HS-27A (cell line): ENCODE measurements at regions not wholly inside any gene's neighbourhood (a gene's known extent, or its start where the extent isn't known, plus 50 kb on each side); places are given as distances from the start of the nearest gene placed in this dataset.

ENCODE experiments used
- DNase-seq: peaks from one replicate; pipeline ENCODE4 v3.0.0-alpha.2; 2012; ENCODE audit warnings: low read depth, missing footprints

DNA sequence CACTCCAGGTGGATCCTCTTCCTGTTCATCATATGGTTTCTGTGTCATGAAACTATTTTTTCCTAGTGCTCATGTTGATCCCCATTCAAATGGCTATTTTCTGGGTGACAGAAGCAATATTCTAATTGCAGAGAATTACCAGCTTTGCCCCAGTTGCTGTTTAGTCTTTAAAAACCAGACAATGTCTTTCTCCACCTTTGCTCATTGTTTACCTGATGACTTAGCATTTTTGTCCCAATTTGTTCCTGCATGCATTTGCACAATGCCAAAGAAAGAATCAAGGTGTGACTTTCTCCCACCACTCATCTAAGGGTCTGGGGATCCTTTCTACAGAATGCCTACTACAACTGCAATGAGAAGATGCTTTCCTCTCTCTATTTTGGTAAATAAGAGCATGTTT is 439.9 kb upstream of the MAF start:
- DNase-seq: no peak

DNA sequence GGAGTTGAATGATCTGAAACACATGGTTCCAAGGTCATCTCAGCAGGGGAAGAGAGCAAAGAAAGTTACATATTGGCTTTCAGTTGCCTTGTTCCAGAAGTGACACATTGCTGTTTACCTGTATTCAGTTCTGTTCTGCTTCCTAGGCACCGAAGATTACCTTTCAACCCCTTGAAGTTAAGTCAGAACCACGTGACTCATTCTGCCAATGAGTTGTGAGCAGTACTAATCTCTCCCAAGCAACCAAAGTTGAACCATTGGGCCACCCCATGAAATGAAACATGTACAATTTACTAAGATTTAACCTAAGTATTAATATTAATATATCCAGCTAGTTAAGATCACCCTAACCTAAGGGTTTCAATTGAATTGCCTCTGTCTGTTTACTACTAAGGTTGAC is 439.2 kb upstream of the MAF start:
- DNase-seq: no peak

DNA sequence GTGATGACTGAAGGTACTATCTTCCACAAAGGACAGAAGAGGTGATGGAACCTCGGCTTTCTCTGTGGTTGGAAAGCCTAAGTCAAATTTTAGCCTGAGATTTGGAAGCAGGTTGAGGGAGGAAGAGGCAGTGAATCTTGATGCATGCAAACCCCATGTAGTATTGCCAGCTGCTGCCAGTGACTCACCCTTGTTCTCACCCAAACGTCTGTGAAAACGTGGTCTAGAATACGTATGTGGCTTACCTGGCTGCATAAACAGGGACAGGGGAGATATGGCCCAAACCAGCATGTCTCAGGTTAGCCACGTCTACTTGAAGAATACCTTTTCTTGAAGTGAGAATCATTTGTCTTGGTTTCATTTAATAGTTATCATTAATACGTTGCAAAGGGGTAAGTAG is 438.0 kb upstream of the MAF start:
- no peak for DNase-seq

DNA sequence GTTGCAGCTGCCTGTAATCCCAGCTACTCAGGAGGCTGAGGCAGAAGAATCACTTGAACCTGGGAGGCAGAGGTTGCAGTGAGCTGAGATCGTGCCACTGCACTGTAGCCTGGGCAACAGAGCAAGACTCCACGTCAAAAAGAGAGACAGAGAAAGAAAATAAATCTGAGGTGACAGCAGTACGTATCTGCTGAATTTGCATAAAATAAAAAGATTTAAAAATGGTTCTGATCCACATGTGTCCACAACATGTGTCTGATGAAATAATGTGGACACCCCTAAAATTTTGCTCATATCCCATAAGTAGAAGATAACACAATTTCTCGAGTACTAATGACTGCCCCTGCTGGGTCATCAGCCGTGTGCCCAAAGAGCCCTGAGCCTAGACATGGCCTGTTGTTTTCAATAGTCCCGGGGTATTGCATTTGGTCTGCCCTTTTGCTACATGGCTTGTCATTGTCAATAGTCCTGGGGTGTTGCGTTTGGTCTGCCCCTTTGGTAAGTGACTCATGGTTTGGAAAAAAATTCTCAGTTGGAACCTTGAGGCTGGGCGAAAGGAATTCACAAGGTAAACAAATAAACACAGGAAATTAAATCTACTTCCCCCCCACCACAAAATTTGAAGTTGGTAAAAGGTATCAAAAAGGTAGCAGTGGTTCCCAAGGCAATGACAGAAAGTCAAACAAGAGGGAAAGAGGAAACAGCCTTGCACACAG is 434.6 kb upstream of the MAF start:
- no peak for DNase-seq

DNA sequence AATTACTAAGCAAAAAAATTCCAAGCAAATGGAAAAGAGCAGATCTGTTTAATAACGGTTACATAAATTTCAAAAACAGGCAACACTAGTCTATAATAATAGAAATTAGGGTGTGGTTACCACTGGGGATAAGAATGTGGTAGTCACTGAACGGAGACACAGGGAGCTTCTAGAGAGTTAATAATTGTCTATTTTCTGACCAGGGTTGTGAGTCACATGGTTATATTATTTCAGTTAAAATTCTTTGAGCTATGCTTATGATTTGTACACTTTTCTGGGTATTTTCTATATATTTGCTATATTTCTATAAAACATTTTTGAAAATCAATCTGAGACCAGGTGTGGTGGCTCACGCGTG is 433.9 kb upstream of the MAF start:
- no peak for DNase-seq

DNA sequence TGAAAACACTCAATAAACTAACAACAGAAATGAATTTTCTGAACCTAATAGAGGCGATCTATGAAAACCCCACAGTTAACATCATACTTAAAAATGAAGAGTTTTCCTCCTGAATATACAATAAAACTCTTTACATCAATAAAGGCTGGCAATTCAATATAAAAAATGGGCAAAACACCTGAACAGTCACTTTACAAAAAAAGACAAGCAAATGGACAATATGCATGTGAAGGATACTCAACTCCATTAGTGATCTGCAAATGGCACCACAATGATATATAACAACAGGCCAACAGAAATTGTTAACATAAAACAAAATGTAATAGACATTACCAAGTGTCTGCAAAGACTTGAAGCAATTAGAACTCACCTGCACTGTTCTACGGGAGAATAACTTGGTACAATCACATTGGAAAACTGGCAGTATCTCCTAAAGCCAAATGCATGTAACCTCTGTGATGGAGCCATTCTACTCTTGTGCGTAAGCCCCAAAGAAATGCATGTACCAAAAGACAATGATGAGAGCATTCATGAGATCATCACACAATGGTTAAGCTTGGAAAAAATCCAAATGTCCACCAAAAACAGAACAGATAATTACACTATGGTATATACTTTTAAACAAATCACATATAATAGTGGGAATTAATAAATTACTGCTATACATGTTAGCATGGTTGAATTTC is 433.4 kb upstream of the MAF start:
- no peak for DNase-seq

DNA sequence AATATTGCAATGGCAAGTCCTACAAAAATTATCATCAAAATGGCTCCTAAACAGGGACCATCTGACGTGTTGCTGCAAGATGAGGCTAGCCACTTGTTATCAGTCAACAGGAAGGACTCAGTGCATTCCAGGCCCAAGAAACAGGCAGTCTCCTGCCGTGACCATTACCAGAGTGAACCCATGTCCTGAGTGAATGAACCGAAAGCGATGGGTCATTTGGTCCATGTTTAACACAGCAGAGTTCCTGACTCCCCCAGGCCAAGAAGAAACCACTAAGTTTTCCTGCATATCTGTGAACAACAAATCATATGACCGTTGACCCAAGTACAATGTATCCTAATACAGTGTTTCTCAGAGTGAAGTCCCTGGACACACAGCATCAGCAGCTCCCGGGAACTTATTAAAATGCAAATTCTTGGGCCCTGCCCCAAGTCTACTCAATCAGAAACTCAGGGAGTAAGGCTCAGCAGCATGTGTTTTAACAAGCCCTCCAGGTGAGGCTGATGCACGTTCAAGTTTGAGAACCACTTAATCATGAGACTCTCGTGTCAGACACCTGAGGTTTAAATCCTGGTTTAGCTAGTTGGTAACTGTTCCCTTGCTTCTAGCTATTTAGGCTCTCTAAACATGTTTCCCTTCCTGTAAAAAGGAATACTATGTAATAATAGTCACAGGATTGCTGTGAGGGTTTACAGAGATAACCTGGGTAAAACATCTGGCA is 429.4 kb upstream of the MAF start:
- DNase-seq: no peak

DNA sequence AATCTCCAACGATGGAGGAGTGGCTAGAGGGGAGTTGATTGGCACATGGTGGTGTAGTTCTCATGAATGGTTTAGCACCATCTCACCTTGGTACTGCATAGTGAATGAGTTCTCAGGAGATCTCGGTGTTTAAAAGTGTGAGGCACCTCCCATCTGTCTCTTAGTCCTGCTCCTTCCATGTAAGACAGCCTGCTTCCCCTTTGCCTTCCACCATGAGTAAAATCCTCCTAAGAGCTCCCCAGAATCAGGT is 428.8 kb upstream of the MAF start:
- DNase-seq: no peak

DNA sequence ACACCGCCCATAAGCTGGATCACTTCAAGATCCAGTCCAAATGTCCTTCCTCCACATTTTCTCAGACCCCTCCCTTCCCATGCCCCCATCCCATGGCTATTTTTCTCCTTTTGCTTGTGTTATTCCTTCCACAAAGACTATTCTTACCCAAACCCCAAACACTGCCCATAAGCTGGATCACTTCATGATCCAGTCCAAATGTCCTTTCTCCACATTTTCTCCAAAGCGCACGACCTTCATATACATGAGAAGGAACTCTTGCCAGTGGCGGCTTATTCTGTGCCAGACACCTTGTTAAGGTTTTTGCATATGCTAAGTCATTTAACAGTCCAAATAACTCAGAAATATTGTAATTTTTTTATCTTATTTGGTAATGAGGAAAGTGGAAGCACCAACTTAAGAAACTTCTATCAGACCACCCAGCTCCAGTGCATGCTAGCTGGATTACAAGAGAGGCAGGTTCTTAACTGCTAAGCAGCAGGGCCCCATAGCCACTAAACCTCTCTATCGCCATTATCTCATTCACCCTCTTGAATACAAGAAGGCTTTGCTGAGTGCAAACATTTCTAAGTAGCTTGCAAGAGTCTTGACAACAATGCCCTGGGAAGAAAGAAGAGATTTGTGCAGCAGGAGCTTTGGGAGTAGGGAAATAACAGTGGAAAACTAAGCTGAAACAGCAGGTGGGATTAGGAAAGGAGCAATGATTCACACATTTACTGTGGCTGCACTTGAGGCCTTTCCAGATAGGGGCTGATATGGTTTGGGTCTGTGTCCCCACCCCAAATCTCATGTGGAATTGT is 428.2 kb upstream of the MAF start:
- DNase-seq: no peak

DNA sequence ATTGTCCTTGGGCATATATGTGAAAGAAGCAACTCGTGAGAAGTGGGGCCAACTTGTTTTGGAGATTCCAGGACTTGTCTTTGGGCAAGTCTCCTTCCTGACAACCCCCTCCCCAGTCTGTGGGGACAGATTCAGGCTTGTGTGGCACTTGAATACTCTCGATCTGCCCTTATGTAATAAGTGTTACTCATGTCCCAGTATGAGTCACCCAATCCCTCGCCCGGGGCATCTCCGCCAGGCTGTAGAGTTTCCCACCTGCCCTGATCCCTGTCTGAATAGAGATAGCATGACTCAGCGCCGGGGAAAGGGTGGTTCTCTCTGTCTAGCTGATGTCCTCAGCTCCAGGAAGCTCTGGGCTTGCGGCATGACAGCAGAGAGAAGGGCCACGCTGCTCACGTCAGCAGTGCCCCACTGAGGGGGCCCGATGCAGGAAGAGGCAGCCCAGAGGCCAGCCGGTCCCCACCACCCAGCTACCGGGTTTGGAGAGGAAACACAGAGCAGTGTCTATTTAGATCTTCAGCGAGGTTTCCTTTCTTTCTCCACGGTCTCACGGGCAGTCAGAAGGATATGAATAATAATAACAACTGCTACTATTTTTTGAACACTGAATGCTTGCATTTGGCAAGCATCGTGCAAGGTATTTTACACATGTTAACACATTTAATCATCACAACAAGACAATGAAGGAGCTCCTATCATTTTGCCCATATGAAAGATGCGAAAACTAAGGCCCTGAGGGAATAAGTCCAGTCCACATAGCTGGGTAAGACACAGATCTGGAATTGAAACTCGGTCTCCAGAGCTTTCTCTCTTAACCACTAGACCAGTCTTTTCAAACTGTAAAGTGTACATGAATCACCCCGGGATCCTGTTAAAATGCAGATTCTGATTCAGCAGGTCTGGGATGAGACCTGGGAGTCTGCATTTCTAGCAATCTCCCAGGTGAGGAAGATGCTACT is 426.7 kb upstream of the MAF start:
- peak; percentile 72 for DNase-seq

DNA sequence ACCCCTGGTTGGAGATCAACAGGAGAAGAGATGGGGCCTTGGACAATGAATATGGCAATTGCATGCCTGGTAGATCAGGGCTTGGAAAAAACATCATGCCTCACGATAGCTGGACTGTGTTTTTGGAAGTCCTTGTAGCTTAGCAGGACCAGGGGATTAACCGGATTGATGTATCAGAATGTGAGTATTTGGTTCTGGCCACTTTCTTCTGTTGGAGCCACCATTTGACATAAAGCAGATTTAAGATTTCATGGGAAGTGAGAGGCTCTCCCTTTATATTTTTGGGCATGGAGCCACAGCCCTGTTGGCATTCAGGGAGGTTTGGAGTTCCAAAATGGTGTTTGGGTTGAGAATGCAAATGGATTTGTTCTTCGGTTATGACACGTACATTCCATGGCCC is 424.7 kb upstream of the MAF start:
- no peak for DNase-seq

DNA sequence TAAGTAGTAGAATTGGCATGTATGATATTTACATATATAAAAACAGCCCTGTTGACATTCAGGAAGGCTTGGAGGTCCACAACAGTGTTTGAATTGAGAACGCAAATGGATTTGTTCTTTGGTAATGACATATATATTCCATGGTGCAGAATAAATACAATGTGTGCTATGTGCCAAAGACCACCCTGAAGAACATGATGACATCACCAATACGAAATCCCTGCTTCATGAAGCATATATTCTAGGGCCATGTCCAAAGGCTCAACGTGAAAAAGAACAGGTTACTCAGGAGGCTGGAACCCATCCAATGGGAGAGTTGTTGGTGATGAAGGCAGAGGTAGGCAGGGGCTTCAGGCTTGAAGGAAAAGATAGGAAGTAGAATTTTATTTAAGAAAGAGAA is 423.9 kb upstream of the MAF start:
- DNase-seq: no peak

DNA sequence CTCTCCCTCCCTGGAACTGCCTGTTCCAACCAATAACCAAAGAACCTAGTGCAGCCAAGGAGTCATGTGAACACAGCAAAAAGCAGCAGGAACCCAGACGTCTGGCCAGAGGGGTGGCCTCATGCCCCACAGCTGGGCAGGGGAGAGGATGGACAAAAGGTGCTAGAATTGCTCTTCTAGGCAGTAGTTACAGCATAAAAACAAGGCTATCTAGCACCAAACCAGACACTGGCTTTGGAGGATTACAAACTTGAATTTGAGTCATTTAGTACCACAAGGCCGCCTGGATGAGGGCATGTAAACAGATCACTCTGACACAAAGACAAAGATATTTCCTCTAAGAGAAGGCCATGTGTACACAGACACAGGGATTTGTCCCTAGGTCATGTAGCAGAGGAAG is 423.3 kb upstream of the MAF start:
- no peak for DNase-seq

DNA sequence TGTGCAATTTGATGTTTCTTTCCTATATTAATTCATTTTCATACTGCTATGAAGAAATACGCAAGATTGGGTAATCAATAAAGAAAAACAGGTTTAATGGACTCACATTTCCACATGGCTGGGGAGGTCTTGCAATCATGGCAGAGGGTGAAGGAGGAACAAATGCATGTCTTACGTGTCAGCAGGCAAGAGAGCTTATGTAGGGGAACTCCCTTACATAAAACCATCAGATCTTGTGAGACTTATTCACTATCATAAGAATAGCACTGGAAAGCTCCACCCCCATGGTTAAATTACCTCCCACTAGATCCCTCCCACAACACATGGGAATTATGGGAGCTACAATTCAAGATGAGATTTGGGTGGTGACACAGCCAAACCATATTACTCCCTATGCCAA is 418.9 kb upstream of the MAF start:
- no peak for DNase-seq

DNA sequence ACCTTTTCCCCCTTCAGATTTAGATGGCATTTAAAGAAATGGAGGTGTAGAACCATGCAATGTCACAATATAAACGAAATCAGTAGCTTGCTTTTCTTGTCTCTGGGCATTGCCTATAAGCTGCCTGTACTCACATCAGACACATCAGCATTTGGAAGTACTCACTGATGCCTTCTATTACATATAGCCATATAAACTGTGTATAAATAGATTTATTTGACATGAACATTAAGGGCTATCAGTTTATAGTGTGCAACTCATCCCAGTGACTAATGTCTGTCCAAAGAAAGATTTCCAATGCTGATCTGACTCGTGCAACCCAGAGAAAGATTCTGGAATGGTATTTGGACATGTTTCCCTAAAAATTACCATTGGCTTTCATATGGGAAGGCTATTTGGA is 417.9 kb upstream of the MAF start:
- DNase-seq: no peak

DNA sequence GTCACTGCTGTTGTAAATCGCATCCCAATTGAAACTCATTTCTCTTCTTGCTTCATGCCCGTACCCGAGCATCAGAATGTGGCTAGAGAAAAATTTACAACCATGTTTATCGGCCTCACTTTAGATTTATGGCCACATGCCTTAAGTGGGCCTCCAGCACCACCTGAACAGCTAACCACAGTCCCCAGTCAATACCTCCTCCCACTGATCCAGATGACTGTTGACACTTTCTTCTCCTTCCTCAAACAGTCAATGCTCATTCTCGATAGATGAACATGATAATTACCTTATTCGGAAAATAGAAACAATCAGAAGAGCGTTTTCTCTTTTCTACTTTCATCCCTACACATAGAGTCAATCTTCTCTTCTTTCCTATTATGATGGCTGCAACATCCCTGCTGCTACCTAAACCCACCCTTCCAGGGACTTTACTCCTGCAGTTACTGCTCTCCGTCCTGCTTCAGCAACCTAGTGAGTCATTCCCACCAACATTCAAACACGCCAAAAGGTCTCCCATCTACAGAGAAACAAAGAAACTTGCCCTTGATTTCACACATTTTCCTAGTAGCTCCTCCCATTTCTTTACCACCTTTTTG is 416.3 kb upstream of the MAF start:
- DNase-seq: no peak

DNA sequence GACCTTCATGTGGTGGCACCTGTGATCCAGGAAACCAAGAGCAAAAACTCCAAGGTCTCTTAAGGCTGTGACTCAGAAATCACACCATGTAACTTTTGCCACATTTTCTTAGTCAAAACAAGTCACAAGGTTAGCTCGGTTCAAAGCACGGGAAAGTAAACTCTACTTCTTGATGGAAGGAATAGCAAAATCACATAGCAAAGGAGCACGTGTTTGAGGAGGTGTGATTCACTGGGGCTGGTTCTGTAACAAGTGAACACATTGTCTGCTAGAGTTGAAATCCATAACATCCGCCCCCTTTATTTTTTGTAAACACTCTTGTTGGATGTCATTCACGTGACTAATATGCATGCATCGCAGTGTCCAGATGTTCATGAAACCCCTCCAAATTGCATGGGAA is 415.0 kb upstream of the MAF start:
- no peak for DNase-seq

DNA sequence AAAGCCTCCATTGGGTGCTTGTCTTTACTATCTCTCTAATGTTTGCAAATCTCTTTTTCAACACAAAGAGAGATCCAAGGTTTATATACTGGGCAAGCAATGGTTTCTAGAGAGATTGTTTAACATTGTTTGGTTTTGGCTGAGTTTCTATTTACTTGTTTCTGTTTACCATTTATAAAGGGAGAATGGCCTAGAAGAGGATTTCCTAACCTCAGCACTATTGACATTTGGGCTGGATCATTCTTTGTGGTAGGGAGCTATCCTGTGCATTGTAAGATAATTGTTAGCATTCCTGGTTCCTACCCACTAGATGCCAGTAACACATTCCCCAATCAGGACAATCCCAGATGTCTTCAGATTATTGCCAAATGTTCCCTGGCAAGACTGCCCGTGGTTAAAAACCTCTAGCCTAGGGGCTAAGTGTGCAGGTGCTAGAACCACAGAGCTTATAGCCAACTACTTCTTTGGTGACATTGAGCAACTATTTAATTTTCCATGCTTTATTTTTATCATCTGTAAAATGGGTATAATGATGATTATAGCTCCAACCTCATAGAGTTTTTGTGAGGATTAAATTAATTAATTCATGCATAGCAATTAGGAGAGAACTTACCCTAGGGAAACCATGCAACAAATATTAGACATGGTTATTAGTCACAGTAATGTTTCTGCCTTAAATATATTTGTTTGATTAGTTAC is 413.9 kb upstream of the MAF start:
- no peak for DNase-seq

DNA sequence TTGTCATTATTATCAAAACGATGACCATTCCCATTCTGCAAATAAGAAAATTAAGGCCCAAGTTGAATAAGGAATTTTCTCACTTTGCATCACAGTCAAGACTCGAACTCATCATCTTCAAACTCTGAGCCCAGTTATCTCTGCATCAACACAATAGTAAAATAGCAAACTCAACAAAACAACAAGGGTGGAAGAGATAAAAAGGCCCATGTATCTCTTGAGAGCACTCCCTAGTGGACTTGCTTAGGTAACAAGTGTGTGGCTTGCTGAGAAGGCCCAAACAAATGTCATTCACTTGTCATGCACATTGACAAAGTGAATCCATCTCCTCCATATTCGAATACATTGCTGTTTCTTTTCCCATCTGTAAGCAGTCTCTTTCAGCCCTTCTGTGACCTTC is 412.0 kb upstream of the MAF start:
- no peak for DNase-seq

DNA sequence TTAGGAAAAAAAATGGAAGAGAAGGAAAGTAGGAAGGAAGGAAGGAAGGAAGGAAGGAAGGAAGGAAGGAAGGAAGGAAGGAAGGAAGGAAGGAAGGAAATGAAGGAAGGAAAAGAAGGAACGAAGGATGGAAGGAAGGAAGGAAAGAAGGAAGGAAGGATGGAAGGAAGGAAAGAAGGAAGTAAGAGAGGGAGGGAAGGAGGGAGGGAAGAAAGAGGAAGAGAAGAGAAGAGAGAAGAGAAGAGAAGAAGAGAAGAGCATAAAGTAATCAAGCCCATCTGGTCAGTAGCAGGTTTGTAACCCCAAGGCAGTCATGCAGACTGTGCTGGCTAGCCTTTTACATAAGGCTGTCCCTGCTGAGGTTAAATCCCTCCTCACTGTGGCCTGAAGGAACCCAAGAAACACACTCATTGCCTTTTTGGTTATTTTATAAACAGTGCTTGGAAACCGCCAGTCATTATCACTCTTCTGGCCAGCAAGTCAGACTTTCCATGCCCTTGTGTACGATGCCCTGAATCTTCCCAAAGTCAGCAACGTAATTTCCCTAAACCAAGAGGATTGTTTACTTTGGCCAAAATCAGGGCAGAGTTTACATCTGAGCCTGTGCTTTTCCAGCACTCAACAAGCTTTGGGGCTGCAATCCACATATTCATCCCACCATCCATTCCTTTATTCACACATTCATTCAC is 409.6 kb upstream of the MAF start:
- no peak for DNase-seq
